ENCODE measurements at regions not wholly inside any gene's neighbourhood (a gene's known extent, or its start where the extent isn't known, plus 50 kb on each side); places are given as distances from the start of the nearest gene placed in this dataset.

DNA sequence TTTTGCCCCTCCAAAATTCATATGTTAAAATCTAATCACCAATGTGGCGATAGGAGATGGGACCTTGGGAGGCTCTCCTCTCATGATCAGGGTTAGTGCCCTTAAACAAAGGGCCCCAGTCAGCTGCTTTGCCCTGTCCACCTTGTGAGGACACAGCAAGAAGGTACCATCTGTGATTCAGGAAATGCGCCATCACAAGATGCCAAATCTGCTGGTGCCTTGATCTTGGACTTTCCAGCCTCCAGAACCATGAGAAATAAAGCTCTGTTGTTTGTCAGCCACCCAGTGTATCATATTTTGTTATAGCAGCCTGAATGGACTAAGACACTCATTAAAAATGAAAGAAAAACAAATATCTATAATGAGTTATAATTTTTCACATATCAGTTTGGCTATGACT, 63.0 kb upstream of the NKD1 start:
- intact Hi-C loops (cut with DNase I), result no loop called here
- 92 to 94% (median 94%) methylated on average over 2 of the region's 2 CpGs for WGBS, 3 donors
- Histone ChIP-seq H3K4me1 (no peaks in the 10 kb centered on the region), H3K36me3 (ENCODE audit: insufficient read depth in 1 of 2, low read depth in 1 of 2) (no peaks in the 10 kb centered on the region), H3K4me3 (no peak overlapping the region), H3K27me3 (ENCODE audit: insufficient read depth in 3 of 3, low read length in 2 of 3) (peaks cover 0 to 13% (median 6%) of the 10 kb centered on the region in 3 donors), H3K27ac (no peak overlapping the region), H3K9me3 (peaks cover 15% of the 10 kb centered on the region)
- ATAC-seq (no peak), DNase-seq (no peak)
- TF ChIP-seq, protein P1, sequence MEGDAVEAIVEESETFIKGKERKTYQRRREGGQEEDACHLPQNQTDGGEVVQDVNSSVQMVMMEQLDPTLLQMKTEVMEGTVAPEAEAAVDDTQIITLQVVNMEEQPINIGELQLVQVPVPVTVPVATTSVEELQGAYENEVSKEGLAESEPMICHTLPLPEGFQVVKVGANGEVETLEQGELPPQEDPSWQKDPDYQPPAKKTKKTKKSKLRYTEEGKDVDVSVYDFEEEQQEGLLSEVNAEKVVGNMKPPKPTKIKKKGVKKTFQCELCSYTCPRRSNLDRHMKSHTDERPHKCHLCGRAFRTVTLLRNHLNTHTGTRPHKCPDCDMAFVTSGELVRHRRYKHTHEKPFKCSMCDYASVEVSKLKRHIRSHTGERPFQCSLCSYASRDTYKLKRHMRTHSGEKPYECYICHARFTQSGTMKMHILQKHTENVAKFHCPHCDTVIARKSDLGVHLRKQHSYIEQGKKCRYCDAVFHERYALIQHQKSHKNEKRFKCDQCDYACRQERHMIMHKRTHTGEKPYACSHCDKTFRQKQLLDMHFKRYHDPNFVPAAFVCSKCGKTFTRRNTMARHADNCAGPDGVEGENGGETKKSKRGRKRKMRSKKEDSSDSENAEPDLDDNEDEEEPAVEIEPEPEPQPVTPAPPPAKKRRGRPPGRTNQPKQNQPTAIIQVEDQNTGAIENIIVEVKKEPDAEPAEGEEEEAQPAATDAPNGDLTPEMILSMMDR (IDR thresholded peaks at IDR 0.05), result no peak

DNA sequence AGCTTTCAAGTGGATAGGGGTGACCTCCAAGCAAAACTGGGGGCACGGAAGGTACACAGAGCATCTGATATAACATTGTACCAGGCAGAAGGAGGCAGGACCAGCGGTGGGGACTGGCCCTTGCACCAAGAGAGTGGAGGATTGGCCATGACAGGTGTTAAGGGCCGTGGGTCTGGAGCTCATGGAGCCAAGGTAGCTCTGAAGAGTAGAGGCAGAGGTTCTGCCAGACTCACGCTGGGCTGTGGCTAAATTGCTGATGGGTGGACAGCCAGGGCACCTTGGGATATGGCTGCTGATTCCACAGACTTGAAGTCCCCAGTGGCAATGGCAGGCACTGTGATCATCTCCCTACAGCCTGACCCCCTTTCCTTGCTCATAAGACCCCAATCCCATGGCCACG, 65.9 kb upstream of the NKD1 start:
- 68 to 82% (median 76%) methylated on average over 5 of the region's 5 CpGs for WGBS, 3 donors
- Histone ChIP-seq H3K27me3 (ENCODE audit: insufficient read depth in 3 of 3, low read length in 2 of 3) (peaks cover 0 to 13% (median 6%) of the 10 kb centered on the region in 3 donors), H3K4me3 (no peak overlapping the region), H3K4me1 (no peaks in the 10 kb centered on the region), H3K9me3 (peaks cover 15% of the 10 kb centered on the region), H3K36me3 (ENCODE audit: insufficient read depth in 1 of 2, low read depth in 1 of 2) (no peaks in the 10 kb centered on the region), H3K27ac (no peak overlapping the region)
- TF ChIP-seq, protein P1 (IDR thresholded peaks at IDR 0.05), result no peak
- DNase-seq (no peak), ATAC-seq (no peak)
- intact Hi-C loops (cut with DNase I), result no loop called here

DNA sequence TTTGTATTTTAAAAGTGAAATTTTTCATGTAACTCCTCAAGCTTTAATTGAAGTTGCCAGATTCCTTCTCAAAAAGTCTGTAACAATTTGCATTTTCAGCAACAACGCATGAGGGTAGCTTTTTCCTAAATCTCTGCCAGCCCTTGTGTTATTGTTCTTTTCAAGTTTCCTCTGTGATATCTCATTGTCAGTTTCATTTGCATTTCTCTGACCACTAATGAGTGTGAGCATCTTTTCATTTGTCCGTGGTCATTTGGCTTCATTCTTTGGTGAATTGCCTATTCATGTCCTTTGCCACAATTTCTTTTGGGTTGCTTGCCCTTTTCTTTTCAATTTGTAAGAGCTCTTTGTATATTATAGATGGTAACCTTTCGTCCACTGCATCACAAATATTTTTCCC, 68.0 kb upstream of the NKD1 start:
- ATAC-seq (no peak), DNase-seq (no peak)
- Histone ChIP-seq H3K36me3 (ENCODE audit: insufficient read depth in 1 of 2, low read depth in 1 of 2) (no peaks in the 10 kb centered on the region), H3K27me3 (ENCODE audit: insufficient read depth in 3 of 3, low read length in 2 of 3) (peaks cover 0 to 18% (median 6%) of the 10 kb centered on the region in 3 donors), H3K4me1 (no peaks in the 10 kb centered on the region), H3K4me3 (no peak overlapping the region), H3K27ac (no peak overlapping the region), H3K9me3 (peaks cover 8% of the 10 kb centered on the region)
- intact Hi-C loops (cut with DNase I), result no loop called here
- TF ChIP-seq, protein P1 (IDR thresholded peaks at IDR 0.05), result no peak
- WGBS, 3 donors, result 62 to 72% (median 63%) methylated on average over 3 of the region's 3 CpGs

DNA sequence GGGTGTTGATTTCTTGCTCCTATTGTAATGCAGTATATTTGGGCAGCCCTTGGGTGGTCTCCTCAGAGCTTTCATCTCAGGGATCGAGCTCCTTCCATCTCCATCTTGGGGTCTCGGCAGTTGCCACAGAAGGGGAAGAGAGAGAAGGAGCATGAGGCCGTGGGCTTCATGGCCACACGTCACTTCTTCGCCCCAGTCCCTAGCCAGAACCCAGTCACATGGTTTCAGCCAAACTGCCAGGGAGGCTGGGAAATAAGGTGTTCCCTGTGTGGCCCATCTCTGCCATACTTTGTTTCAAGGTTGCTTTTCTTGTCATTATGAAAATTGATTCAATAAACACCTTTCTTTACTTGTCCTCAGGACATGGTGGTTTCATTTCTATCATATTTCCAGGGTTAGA, 68.4 kb upstream of the NKD1 start:
- no peaks in the 10 kb centered on the region for H3K4me1 ChIP-seq
- 75 to 83% (median 79%) methylated on average over 5 of the region's 5 CpGs for WGBS, 3 donors
- ATAC-seq (no peak), DNase-seq (no peak)
- TF ChIP-seq, protein P1 (IDR thresholded peaks at IDR 0.05), result no peak
- intact Hi-C loops (cut with DNase I), result no loop called here
- H3K36me3 ChIP-seq (ENCODE audit: insufficient read depth in 1 of 2, low read depth in 1 of 2), result no peaks in the 10 kb centered on the region
- peaks cover 3% of the 10 kb centered on the region for H3K9me3 ChIP-seq
- no peak overlapping the region for H3K27ac ChIP-seq
- H3K27me3 ChIP-seq (ENCODE audit: insufficient read depth in 3 of 3, low read length in 2 of 3), result peaks cover 0 to 18% (median 5%) of the 10 kb centered on the region in 3 donors
- H3K4me3 ChIP-seq, result no peak overlapping the region

DNA sequence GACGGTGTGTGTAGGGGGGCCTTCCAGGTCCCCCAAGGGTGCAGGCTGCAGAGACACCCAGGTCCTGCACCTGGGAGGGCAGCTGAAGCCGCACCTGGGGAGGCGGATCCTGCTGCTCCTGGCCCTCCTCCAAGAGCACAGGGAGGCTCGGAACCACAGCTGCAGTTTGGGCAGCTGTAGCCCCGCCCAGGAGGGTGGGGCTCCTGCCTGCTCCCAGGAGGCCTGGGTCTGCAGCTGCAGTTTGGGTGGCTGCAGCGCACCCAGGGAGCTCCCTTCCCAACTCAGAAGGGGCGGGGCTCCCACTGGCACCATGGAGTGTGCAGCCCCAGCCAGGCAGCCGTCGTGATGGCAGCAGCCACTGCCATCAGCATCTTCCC, 69.4 kb upstream of the NKD1 start:
- Histone ChIP-seq H3K36me3 (ENCODE audit: insufficient read depth in 1 of 2, low read depth in 1 of 2) (no peaks in the 10 kb centered on the region), H3K27ac (no peak overlapping the region), H3K4me1 (no peaks in the 10 kb centered on the region), H3K27me3 (ENCODE audit: insufficient read depth in 3 of 3, low read length in 2 of 3) (peaks cover 0 to 11% (median 0%) of the 10 kb centered on the region in 3 donors), H3K9me3 (no peaks in the 10 kb centered on the region), H3K4me3 (no peak overlapping the region)
- DNase-seq (no peak), ATAC-seq (no peak)
- WGBS, 3 donors, result 36 to 49% (median 47%) methylated on average over 9 of the region's 9 CpGs
- TF ChIP-seq, protein P1 (IDR thresholded peaks at IDR 0.05), result no peak
- intact Hi-C loops (cut with DNase I), result no loop called here

Data from psoas muscle (tissue), 7 donors.